ENCODE measurements at regions not wholly inside any gene's neighbourhood (a gene's known extent, or its start where the extent isn't known, plus 50 kb on each side); places are given as distances from the start of the nearest gene placed in this dataset.

DNA sequence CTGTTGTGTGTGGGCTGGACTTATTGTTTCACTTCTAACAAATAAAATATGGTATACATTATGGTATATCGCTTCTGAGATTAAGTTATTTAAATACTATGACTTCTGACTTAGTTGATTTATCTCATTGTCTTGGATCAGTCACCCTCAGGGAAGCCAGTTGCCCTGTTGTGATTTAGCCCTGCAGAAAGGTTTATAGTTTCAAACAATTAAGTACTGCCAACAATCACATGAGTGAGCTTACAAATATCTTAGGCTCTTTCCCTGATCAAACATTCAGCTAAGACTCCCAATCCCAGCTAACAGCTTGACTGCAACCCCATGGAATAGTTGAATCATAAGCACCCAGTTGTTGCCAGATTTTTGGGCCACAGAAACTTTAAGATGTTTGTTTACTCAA, 85.4 kb downstream of the MAGEC1 start:
- TF ChIP-seq, protein P1, sequence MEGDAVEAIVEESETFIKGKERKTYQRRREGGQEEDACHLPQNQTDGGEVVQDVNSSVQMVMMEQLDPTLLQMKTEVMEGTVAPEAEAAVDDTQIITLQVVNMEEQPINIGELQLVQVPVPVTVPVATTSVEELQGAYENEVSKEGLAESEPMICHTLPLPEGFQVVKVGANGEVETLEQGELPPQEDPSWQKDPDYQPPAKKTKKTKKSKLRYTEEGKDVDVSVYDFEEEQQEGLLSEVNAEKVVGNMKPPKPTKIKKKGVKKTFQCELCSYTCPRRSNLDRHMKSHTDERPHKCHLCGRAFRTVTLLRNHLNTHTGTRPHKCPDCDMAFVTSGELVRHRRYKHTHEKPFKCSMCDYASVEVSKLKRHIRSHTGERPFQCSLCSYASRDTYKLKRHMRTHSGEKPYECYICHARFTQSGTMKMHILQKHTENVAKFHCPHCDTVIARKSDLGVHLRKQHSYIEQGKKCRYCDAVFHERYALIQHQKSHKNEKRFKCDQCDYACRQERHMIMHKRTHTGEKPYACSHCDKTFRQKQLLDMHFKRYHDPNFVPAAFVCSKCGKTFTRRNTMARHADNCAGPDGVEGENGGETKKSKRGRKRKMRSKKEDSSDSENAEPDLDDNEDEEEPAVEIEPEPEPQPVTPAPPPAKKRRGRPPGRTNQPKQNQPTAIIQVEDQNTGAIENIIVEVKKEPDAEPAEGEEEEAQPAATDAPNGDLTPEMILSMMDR (conservative IDR thresholded peaks at IDR 0.05; ENCODE audit: low read depth in 2 of 2): no peak
- no peak for TF ChIP-seq EZH2 (IDR thresholded peaks at IDR 0.05; ENCODE audit: low read depth, unreplicated experiment)
- TF ChIP-seq EZH2phosphoT487 (IDR thresholded peaks at IDR 0.05; ENCODE audit: unreplicated experiment): no peak
- TF ChIP-seq, protein P2, sequence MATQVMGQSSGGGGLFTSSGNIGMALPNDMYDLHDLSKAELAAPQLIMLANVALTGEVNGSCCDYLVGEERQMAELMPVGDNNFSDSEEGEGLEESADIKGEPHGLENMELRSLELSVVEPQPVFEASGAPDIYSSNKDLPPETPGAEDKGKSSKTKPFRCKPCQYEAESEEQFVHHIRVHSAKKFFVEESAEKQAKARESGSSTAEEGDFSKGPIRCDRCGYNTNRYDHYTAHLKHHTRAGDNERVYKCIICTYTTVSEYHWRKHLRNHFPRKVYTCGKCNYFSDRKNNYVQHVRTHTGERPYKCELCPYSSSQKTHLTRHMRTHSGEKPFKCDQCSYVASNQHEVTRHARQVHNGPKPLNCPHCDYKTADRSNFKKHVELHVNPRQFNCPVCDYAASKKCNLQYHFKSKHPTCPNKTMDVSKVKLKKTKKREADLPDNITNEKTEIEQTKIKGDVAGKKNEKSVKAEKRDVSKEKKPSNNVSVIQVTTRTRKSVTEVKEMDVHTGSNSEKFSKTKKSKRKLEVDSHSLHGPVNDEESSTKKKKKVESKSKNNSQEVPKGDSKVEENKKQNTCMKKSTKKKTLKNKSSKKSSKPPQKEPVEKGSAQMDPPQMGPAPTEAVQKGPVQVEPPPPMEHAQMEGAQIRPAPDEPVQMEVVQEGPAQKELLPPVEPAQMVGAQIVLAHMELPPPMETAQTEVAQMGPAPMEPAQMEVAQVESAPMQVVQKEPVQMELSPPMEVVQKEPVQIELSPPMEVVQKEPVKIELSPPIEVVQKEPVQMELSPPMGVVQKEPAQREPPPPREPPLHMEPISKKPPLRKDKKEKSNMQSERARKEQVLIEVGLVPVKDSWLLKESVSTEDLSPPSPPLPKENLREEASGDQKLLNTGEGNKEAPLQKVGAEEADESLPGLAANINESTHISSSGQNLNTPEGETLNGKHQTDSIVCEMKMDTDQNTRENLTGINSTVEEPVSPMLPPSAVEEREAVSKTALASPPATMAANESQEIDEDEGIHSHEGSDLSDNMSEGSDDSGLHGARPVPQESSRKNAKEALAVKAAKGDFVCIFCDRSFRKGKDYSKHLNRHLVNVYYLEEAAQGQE (IDR thresholded peaks at IDR 0.05; ENCODE audit: unreplicated experiment): no peak
- no peak for TF ChIP-seq POLR2AphosphoS5 (IDR thresholded peaks at IDR 0.05; ENCODE audit: low read depth)
- no peak for TF ChIP-seq JUNB (IDR thresholded peaks at IDR 0.05; ENCODE audit: unreplicated experiment)
- TF ChIP-seq ZNF331 (CRISPR knock-in tag; IDR thresholded peaks at IDR 0.05; ENCODE audit: low read depth): no peak
- no peak for TF ChIP-seq CREB1 (CRISPR knock-in tag; IDR thresholded peaks at IDR 0.05; ENCODE audit: low read depth)
- TF ChIP-seq, protein P3, sequence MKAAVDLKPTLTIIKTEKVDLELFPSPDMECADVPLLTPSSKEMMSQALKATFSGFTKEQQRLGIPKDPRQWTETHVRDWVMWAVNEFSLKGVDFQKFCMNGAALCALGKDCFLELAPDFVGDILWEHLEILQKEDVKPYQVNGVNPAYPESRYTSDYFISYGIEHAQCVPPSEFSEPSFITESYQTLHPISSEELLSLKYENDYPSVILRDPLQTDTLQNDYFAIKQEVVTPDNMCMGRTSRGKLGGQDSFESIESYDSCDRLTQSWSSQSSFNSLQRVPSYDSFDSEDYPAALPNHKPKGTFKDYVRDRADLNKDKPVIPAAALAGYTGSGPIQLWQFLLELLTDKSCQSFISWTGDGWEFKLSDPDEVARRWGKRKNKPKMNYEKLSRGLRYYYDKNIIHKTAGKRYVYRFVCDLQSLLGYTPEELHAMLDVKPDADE (IDR thresholded peaks at IDR 0.05): no peak
- TF ChIP-seq STAT1 (IDR thresholded peaks at IDR 0.05; ENCODE audit: unreplicated experiment): no peak
- no peak for TF ChIP-seq ZNF114 (CRISPR knock-in tag; IDR thresholded peaks at IDR 0.05)
- TF ChIP-seq, protein P4, sequence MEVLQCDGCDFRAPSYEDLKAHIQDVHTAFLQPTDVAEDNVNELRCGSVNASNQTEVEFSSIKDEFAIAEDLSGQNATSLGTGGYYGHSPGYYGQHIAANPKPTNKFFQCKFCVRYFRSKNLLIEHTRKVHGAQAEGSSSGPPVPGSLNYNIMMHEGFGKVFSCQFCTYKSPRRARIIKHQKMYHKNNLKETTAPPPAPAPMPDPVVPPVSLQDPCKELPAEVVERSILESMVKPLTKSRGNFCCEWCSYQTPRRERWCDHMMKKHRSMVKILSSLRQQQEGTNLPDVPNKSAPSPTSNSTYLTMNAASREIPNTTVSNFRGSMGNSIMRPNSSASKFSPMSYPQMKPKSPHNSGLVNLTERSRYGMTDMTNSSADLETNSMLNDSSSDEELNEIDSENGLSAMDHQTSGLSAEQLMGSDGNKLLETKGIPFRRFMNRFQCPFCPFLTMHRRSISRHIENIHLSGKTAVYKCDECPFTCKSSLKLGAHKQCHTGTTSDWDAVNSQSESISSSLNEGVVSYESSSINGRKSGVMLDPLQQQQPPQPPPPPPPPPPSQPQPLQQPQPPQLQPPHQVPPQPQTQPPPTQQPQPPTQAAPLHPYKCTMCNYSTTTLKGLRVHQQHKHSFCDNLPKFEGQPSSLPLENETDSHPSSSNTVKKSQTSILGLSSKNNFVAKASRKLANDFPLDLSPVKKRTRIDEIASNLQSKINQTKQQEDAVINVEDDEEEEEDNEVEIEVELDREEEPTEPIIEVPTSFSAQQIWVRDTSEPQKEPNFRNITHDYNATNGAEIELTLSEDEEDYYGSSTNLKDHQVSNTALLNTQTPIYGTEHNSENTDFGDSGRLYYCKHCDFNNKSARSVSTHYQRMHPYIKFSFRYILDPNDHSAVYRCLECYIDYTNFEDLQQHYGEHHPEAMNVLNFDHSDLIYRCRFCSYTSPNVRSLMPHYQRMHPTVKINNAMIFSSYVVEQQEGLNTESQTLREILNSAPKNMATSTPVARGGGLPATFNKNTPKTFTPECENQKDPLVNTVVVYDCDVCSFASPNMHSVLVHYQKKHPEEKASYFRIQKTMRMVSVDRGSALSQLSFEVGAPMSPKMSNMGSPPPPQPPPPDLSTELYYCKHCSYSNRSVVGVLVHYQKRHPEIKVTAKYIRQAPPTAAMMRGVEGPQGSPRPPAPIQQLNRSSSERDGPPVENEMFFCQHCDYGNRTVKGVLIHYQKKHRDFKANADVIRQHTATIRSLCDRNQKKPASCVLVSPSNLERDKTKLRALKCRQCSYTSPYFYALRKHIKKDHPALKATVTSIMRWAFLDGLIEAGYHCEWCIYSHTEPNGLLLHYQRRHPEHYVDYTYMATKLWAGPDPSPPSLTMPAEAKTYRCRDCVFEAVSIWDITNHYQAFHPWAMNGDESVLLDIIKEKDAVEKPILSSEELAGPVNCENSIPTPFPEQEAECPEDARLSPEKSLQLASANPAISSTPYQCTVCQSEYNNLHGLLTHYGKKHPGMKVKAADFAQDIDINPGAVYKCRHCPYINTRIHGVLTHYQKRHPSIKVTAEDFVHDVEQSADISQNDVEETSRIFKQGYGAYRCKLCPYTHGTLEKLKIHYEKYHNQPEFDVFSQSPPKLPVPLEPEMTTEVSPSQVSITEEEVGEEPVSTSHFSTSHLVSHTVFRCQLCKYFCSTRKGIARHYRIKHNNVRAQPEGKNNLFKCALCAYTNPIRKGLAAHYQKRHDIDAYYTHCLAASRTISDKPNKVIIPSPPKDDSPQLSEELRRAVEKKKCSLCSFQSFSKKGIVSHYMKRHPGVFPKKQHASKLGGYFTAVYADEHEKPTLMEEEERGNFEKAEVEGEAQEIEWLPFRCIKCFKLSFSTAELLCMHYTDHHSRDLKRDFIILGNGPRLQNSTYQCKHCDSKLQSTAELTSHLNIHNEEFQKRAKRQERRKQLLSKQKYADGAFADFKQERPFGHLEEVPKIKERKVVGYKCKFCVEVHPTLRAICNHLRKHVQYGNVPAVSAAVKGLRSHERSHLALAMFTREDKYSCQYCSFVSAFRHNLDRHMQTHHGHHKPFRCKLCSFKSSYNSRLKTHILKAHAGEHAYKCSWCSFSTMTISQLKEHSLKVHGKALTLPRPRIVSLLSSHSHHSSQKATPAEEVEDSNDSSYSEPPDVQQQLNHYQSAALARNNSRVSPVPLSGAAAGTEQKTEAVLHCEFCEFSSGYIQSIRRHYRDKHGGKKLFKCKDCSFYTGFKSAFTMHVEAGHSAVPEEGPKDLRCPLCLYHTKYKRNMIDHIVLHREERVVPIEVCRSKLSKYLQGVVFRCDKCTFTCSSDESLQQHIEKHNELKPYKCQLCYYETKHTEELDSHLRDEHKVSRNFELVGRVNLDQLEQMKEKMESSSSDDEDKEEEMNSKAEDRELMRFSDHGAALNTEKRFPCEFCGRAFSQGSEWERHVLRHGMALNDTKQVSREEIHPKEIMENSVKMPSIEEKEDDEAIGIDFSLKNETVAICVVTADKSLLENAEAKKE (CRISPR knock-in tag; IDR thresholded peaks at IDR 0.05): no peak

All from GM23338 (cell line).